SK-N-SH treated with all-trans-retinoic acid at 6 μM for 48 hours (cell line): ENCODE measurements at regions not wholly inside any gene's neighbourhood (a gene's known extent, or its start where the extent isn't known, plus 50 kb on each side); places are given as distances from the start of the nearest gene placed in this dataset.
A peak's percentile ranks its signal among the peaks of the same experiment; 100 is the strongest.

ENCODE experiments used
- ATAC-seq: fragments of 200-7000 bp; cut with Tn5 transposase; 3 replicates; pipeline ENCODE4 v1.9.1; 2020; ENCODE audit warnings: mild to moderate bottlenecking, moderate library complexity
- GLIS3 ChIP-seq: fragments of 250-450 bp; sonication (Bioruptor Pico); IDR thresholded peaks from 2 replicates; pipeline ENCODE4 v1.5.0; 2020; ENCODE audit warnings: mild to moderate bottlenecking, moderate library complexity
- ISL1 ChIP-seq: fragments of 250-450 bp; sonication (Bioruptor Pico); IDR thresholded peaks from 2 replicates; pipeline ENCODE4 v2.1.2; 2022; ENCODE audit warnings: mild to moderate bottlenecking, moderate library complexity
- OSR1 ChIP-seq: fragments of 250-450 bp; sonication (Bioruptor Pico); IDR thresholded peaks from 2 replicates; pipeline ENCODE4 v1.8.0; 2022; ENCODE audit warnings: moderate library complexity, mild to moderate bottlenecking, inconsistent platforms
- POU6F1 ChIP-seq: fragments of 250-450 bp; sonication (Bioruptor Pico); IDR thresholded peaks from 2 replicates; pipeline ENCODE4 v1.8.0; 2021; ENCODE audit warnings: low read depth, mild to moderate bottlenecking, moderate library complexity, borderline replicate concordance
- PPARA ChIP-seq: fragments of 250-450 bp; sonication (Bioruptor Pico); IDR thresholded peaks from 2 replicates; pipeline ENCODE4 v1.5.0; 2020; ENCODE audit warnings: mild to moderate bottlenecking, borderline replicate concordance
- RARB ChIP-seq: fragments of 250-450 bp; sonication (Bioruptor Pico); IDR thresholded peaks from 2 replicates; pipeline ENCODE4 v1.8.0; 2021; ENCODE audit warnings: mild to moderate bottlenecking, moderate library complexity
- SNAI2 ChIP-seq: fragments of 250-450 bp; sonication (Bioruptor Pico); IDR thresholded peaks from 2 replicates; pipeline ENCODE4 v1.5.0; 2020; ENCODE audit warnings: mild to moderate bottlenecking, moderate library complexity
- TOX ChIP-seq: fragments of 250-450 bp; sonication (Bioruptor Pico); IDR thresholded peaks from 2 replicates; pipeline ENCODE4 v1.8.0; 2021; ENCODE audit warnings: mild to moderate bottlenecking, moderate library complexity, borderline replicate concordance
- TSHZ2 ChIP-seq: fragments of 250-450 bp; sonication (Bioruptor Pico); IDR thresholded peaks from 2 replicates; pipeline ENCODE4 v1.5.0; 2020; ENCODE audit warnings: mild to moderate bottlenecking, moderate library complexity
- ZC3H10 ChIP-seq: fragments of 250-450 bp; sonication (Bioruptor Pico); IDR thresholded peaks from 2 replicates; pipeline ENCODE4 v1.5.1; 2021; ENCODE audit warnings: mild to moderate bottlenecking, moderate library complexity
- ZFP3 ChIP-seq: fragments of 250-450 bp; sonication (Bioruptor Pico); IDR thresholded peaks from 2 replicates; pipeline ENCODE4 v1.5.0; 2020; ENCODE audit warnings: mild to moderate bottlenecking, moderate library complexity
- ZFP30 ChIP-seq: fragments of 450-650 bp; formaldehyde crosslinking; IDR thresholded peaks from 2 replicates; pipeline ENCODE4 v1.5.0; 2022; ENCODE audit warnings: mild to moderate bottlenecking, moderate library complexity
- ZNF565 ChIP-seq: fragments of 450-650 bp; formaldehyde crosslinking; conservative IDR thresholded peaks from 2 replicates; pipeline ENCODE4 v1.5.0; 2020; ENCODE audit warnings: low read depth, mild to moderate bottlenecking, moderate library complexity
- ZNF70 ChIP-seq: fragments of 450-650 bp; formaldehyde crosslinking; IDR thresholded peaks from 2 replicates; pipeline ENCODE4 v1.5.0; 2020; ENCODE audit warnings: mild to moderate bottlenecking, moderate library complexity
- TF ChIP-seq, protein P1 (sequence below): fragments of 250-450 bp; sonication (Bioruptor Pico); IDR thresholded peaks from 2 replicates; pipeline ENCODE4 v1.5.1; 2021; ENCODE audit warnings: mild to moderate bottlenecking, moderate library complexity
- TF ChIP-seq, protein P2 (sequence below): fragments of 250-450 bp; sonication (Bioruptor Pico); IDR thresholded peaks from 2 replicates; pipeline ENCODE4 v1.8.0; 2020; ENCODE audit warnings: mild to moderate bottlenecking, moderate library complexity, borderline replicate concordance
- TF ChIP-seq, protein P3 (sequence below): fragments of 250-450 bp; sonication (Bioruptor Pico); IDR thresholded peaks from 2 replicates; pipeline ENCODE4 v1.5.1; 2020; ENCODE audit warnings: low read depth, mild to moderate bottlenecking, moderate library complexity

DNA sequence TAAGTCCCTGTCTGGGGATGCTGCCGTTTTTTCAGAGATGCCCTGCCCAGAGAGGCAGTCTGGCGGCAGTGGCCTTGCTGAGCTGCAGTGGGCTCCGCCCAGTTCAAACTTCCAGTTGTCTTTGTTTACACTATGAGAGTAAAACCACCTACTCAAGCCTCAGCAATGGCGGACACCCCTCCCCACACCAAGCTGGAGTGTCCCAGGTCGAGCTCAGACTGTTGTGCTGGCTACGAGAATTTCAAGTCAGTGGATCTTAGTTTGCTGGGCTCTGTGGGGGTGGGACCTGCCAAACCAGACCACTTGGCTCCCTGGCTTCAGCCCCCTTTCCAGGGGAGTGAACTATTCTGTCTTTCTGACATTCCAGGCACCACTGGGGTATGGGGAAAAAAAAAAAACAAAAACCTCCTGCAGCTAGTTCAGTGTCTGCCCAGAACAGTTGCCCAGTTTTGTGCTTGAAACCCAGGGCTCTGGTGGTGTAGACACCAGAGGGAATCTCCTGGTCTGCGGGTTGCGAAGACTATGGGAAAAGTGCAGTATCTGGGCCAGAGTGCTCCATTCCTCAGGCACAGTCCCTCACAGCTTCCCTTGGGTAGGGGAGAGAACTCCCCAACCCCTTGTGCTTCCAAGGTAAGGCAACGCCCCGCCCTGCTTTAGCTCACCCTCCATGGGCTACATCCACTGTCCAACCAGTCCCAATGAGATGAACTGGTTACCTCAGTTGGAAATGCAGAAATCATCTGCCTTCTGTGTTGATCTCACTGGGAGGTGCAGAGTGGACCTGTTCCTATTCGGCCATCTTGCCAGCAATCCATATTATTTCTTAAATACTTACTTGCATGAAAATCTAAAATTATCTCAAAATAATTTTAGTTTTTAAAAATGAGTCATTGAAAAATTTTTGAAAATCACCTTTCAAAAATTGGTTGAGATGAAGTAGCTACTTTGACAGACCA is 338.0 kb downstream of the OSR1 start (continued):
- TF ChIP-seq TSHZ2 = no peak
- no peak for TF ChIP-seq PPARA

- TF ChIP-seq ZFP3 (CRISPR knock-in tag) (no peak), TOX (CRISPR knock-in tag) (no peak), ZC3H10 (CRISPR knock-in tag) (no peak), ZFP30 (CRISPR knock-in tag) (no peak), ISL1 (CRISPR knock-in tag) (peak; percentile 84), ZNF565 (CRISPR knock-in tag) (no peak)
- no peak for ATAC-seq
These were observed 348.9 kb downstream of the OSR1 start for GRCh38 chr2:19009510-19009909.

DNA sequence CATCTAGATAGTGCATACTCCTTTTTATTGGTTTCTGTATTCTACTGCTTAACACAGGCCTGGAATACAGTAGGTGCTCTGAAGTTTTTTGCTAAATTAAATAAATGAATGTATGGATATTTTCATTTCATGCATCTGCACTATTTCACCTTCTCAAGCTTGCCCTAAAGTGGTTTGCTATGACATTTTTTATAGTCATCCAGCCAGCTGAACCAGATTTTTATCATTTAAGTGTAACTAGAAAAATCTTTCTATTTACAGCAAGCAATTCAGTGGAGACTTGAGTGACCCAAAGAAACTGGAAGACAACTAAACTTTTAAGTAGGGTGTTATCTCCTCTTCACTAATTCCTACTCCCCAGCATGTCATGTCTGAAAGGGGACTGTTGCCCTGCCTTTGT is 354.9 kb downstream of the OSR1 start:
- ATAC-seq = peak; percentile 47; the same call in 2 of the 3 replicates
- TF ChIP-seq POU6F1 (CRISPR knock-in tag) = no peak
- peak; percentile 72 for TF ChIP-seq ISL1 (CRISPR knock-in tag)
- TF ChIP-seq, all 23 proteins: peak for 1

GRCh38 chr2:19000776-19001175 is 357.6 kb downstream of the OSR1 start:
- TF ChIP-seq, protein P1, sequence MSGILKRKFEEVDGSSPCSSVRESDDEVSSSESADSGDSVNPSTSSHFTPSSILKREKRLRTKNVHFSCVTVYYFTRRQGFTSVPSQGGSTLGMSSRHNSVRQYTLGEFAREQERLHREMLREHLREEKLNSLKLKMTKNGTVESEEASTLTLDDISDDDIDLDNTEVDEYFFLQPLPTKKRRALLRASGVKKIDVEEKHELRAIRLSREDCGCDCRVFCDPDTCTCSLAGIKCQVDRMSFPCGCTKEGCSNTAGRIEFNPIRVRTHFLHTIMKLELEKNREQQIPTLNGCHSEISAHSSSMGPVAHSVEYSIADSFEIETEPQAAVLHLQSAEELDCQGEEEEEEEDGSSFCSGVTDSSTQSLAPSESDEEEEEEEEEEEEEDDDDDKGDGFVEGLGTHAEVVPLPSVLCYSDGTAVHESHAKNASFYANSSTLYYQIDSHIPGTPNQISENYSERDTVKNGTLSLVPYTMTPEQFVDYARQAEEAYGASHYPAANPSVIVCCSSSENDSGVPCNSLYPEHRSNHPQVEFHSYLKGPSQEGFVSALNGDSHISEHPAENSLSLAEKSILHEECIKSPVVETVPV (CRISPR knock-in tag) = no peak
- TF ChIP-seq, protein P2, sequence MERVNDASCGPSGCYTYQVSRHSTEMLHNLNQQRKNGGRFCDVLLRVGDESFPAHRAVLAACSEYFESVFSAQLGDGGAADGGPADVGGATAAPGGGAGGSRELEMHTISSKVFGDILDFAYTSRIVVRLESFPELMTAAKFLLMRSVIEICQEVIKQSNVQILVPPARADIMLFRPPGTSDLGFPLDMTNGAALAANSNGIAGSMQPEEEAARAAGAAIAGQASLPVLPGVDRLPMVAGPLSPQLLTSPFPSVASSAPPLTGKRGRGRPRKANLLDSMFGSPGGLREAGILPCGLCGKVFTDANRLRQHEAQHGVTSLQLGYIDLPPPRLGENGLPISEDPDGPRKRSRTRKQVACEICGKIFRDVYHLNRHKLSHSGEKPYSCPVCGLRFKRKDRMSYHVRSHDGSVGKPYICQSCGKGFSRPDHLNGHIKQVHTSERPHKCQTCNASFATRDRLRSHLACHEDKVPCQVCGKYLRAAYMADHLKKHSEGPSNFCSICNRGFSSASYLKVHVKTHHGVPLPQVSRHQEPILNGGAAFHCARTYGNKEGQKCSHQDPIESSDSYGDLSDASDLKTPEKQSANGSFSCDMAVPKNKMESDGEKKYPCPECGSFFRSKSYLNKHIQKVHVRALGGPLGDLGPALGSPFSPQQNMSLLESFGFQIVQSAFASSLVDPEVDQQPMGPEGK (CRISPR knock-in tag) = no peak
- no peak for ATAC-seq

DNA sequence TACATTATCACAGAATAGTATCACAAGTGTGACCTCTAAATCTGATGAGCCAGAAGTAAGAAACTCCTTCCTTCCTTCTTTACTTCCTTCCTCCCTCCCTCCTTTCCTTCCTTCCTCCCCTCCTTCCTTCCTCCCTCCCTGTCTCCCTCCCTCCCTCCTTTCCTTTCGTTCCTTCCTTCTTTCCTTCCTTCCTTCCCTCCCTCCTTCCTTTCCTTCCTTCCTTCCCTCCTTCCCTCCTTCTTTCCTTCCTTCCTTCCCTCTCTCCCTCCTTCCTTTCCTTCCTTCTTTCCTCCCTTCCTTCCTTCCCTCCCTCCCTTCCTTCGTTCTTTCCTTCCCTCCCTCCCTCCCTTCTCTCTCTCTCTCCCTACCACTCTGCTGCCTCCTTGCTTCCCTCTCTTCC is 359.2 kb downstream of the OSR1 start:
- TF ChIP-seq ZNF565 (CRISPR knock-in tag) (no peak), RARB (CRISPR knock-in tag) (no peak), ZNF70 (CRISPR knock-in tag) (no peak), ZFP3 (CRISPR knock-in tag) (no peak)
- TF ChIP-seq, all 23 proteins: peak for 0
- ATAC-seq = no peak

DNA sequence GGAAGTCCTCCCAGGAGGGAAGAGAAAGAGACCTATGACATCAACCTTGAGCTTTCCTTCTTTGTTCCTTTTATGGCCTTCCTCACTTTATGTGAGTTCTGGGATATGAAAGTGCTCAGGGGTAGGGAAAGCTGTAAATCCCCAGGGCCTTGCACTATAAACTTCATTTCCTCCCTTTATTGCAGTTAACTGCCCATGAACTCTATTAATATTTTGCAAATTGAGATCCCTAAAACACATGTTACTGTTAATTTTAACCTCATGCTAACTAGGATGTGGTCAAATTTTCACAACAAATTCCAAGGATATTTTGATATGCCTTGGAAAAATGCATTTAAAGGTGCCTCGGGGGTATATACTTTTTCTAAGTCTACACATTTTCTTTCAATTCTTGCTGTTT is 359.9 kb downstream of the OSR1 start:
- ATAC-seq = no peak
- TF ChIP-seq POU6F1 (CRISPR knock-in tag) (no peak), TOX (CRISPR knock-in tag) (no peak), OSR1 (CRISPR knock-in tag) (no peak), ZNF565 (CRISPR knock-in tag) (no peak), SNAI2 (CRISPR knock-in tag) (no peak), TSHZ2 (no peak), RARB (CRISPR knock-in tag) (no peak), GLIS3 (CRISPR knock-in tag) (no peak)
- TF ChIP-seq, protein P3, sequence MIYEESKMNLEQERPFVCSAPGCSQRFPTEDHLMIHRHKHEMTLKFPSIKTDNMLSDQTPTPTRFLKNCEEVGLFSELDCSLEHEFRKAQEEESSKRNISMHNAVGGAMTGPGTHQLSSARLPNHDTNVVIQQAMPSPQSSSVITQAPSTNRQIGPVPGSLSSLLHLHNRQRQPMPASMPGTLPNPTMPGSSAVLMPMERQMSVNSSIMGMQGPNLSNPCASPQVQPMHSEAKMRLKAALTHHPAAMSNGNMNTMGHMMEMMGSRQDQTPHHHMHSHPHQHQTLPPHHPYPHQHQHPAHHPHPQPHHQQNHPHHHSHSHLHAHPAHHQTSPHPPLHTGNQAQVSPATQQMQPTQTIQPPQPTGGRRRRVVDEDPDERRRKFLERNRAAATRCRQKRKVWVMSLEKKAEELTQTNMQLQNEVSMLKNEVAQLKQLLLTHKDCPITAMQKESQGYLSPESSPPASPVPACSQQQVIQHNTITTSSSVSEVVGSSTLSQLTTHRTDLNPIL (CRISPR knock-in tag) = no peak
